Stimulated activated CD4-positive, alpha-beta T cell treated with anti-CD3 and anti-CD28 coated beads, Interleukin-15, amount 100 ng/mL, for 24 hours (primary cell): ENCODE measurements at regions not wholly inside any gene's neighbourhood (a gene's known extent, or its start where the extent isn't known, plus 50 kb on each side); places are given as distances from the start of the nearest gene placed in this dataset.
"Not testable (repeated sequence)": the region's sequence is repeated elsewhere in the genome, so short reads cannot be mapped to it uniquely, and the experiment has no call there.

ENCODE experiments used
- DNase-seq: peaks from one replicate; pipeline ENCODE4 v3.0.0-alpha.2; 2020

- DNase-seq: not testable (repeated sequence)
Measured at GRCh38 chr7:159335181-159335926, 190.7 kb upstream of the VIPR2 start.

GRCh38 chr7:159332854-159333479, 188.3 kb upstream of the VIPR2 start:
- DNase-seq: not testable (repeated sequence)

- no peak for DNase-seq
Measured at GRCh38 chr7:159331462-159331861, 186.8 kb upstream of the VIPR2 start.

GRCh38 chr7:159329818-159330378, 185.2 kb upstream of the VIPR2 start:
- DNase-seq: no peak

GRCh38 chr7:159328096-159328495, 183.4 kb upstream of the VIPR2 start:
- no peak for DNase-seq

GRCh38 chr7:159323359-159323758, 178.7 kb upstream of the VIPR2 start:
- DNase-seq: no peak

GRCh38 chr7:159321278-159321677, 176.6 kb upstream of the VIPR2 start:
- no peak for DNase-seq

GRCh38 chr7:159318682-159319351, 174.2 kb upstream of the VIPR2 start:
- DNase-seq: no peak

GRCh38 chr7:159317294-159317693, 172.6 kb upstream of the VIPR2 start:
- no peak for DNase-seq

GRCh38 chr7:159311172-159311494, 166.5 kb upstream of the VIPR2 start:
- DNase-seq: no peak

GRCh38 chr7:159310457-159311171, 165.9 kb upstream of the VIPR2 start:
- DNase-seq: no peak

GRCh38 chr7:159309214-159309613, 164.5 kb upstream of the VIPR2 start:
- DNase-seq: not testable (repeated sequence)

GRCh38 chr7:159306012-159306411, 161.3 kb upstream of the VIPR2 start:
- DNase-seq: no peak

GRCh38 chr7:159305185-159305584, 160.5 kb upstream of the VIPR2 start:
- DNase-seq: not testable (repeated sequence)

GRCh38 chr7:159303510-159303909, 158.8 kb upstream of the VIPR2 start:
- not testable (repeated sequence) for DNase-seq

- DNase-seq: no peak
Measured at GRCh38 chr7:159296093-159296681, 151.5 kb upstream of the VIPR2 start.

- not testable (repeated sequence) for DNase-seq
Measured at GRCh38 chr7:159286487-159286886, 141.8 kb upstream of the VIPR2 start.

GRCh38 chr7:159281573-159281972, 136.9 kb upstream of the VIPR2 start:
- no peak for DNase-seq

- no peak for DNase-seq
Measured at GRCh38 chr7:159280008-159280407, 135.3 kb upstream of the VIPR2 start.

GRCh38 chr7:159272739-159273138, 128.1 kb upstream of the VIPR2 start:
- DNase-seq: no peak

GRCh38 chr7:159271781-159272180, 127.1 kb upstream of the VIPR2 start:
- no peak for DNase-seq

- no peak for DNase-seq
Measured at GRCh38 chr7:159269745-159270144, 125.1 kb upstream of the VIPR2 start.

GRCh38 chr7:159263430-159263829, 118.8 kb upstream of the VIPR2 start:
- DNase-seq: no peak
